ENCODE measurements at regions not wholly inside any gene's neighbourhood (a gene's known extent, or its start where the extent isn't known, plus 50 kb on each side); places are given as distances from the start of the nearest gene placed in this dataset.

DNA sequence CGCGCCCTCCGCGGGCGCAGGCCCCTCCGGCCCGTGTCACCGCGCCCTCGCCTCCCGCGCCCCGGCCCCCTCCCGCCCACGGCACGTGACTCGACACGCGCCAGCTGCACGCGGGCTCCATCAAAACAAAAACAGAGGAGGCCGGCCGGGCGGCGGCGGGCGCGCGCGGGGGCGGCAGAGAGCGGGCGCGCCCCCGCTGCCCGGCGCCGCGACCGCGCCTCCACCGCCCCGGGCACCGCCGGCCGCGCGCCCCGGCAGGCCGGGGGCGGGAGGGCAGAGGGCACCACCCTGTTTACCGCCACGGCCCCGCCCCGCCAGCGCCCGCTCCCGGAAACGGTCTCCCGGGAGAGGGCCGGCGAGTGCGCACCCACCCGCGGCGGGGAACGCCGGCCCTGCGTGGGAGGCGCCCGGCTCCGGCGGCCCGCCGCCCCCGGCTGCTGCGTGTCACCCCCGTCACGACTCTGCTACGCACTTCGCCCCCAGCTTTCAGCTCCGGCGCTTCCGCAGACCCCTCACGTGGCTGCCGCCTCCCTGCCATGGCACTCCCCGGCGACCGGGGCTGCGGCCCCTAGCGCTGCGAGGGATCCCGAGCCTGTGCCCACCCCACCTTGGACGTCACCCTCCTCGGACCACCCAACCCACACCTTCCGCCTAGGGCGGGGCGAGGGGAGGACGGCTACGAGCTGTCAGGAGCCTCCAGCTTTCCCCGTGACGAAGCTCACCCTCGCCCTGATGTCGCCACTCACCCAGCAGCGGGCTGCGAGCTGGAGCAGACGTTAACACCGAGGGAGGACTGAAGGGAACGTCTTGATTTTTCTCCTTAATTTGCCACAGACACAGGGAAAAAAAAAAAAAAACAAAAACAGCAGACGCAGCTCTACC lies 221.6 kb upstream of the MKLN1 start:
- DNase-seq = peak; percentile 70
- H3K9me3 ChIP-seq = no peaks in the 10 kb centered on the region
- H3K4me3 ChIP-seq = peak overlapping the region; percentile 67

DNA sequence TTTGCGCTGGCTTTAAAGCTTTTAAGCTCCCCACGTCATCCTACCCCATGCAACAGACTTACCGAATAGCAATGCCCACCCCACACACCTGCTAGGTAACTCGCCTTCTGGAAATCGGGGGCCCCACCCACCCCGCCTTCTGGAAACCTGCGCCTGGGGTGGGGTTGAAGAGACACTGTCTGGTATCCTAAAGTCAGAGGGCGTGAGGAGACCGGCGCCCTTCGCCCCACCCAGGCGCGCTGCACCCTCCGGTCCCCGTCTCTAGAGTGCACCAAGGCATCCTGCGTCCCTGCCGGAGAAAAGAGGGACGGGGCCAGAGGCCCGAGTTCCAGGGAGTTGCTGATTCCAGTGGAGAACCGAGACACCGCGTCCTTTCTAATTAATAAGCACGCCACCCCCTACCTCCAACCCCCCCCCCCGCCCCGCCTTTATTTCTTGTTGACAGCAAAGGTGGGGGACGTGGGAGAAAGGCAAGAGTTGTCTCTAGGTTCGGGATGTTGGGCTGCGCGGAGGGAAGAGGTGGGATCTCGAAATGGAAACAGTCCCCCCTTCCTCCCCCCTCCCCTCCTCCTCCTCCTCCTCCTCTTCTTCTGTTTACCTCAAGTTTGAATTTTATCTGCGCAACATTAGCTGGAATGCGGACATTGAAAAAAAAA lies 220.9 kb upstream of the MKLN1 start:
- H3K4me3 ChIP-seq = peak overlapping the region; percentile 67
- DNase-seq = peak; percentile 34

More for the DNA sequence above, 221.6 kb upstream of the MKLN1 start:
- Histone ChIP-seq H3K27me3 (no peaks in the 10 kb centered on the region), H3K36me3 (no peaks in the 10 kb centered on the region; the same call in 1 of the 2 replicates)

GRCh38 chr7:131107337-131108211 lies 220.1 kb upstream of the MKLN1 start:
- Histone ChIP-seq H3K4me3 (peak overlapping the region; percentile 67), H3K36me3 (no peaks in the 10 kb centered on the region; the same call in 1 of the 2 replicates), H3K27me3 (no peaks in the 10 kb centered on the region), H3K9me3 (no peaks in the 10 kb centered on the region)
- peak; percentile 47 for DNase-seq

More for the DNA sequence above, 220.9 kb upstream of the MKLN1 start:
- Histone ChIP-seq H3K9me3 (no peaks in the 10 kb centered on the region), H3K27me3 (no peaks in the 10 kb centered on the region), H3K36me3 (no peaks in the 10 kb centered on the region; the same call in 1 of the 2 replicates)

DNA sequence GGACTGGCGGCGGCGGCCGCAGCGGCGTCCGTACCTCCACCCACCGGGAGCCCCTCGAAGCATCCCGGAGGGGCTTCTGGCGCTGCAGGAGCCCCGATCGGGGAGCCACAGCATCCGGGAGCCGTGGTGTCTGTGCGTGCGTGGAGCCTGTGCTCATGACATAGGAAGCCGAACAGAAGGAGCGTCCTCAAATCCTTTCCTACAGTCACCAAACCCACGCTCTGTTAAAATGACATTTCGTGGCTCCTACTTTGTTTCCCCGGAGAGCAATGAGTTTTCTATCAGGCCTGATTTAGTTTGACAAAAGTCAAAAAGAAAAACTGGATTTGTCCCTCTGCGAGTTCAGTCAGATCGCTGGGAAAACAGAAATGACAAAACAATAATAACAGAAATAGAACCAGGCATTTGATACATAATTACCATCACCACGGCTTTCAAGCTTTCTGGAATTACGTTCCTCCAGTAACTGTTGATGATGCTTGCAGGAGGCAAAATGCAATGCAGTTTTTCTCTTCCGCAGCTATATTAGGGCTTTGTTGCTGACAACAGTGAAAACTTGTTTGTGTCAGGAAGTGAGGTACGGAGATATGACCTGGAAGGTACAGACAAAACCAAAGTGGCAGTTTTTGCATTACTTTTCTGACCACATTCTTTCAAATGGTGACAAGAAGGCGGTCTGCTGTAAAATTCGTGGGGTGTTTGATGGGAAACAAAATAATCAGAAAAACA lies 219.3 kb upstream of the MKLN1 start:
- Histone ChIP-seq H3K27me3 (no peaks in the 10 kb centered on the region), H3K4me3 (peak overlapping the region; percentile 67), H3K9me3 (no peaks in the 10 kb centered on the region), H3K36me3 (no peaks in the 10 kb centered on the region; the same call in 1 of the 2 replicates)
- DNase-seq = no peak

DNA sequence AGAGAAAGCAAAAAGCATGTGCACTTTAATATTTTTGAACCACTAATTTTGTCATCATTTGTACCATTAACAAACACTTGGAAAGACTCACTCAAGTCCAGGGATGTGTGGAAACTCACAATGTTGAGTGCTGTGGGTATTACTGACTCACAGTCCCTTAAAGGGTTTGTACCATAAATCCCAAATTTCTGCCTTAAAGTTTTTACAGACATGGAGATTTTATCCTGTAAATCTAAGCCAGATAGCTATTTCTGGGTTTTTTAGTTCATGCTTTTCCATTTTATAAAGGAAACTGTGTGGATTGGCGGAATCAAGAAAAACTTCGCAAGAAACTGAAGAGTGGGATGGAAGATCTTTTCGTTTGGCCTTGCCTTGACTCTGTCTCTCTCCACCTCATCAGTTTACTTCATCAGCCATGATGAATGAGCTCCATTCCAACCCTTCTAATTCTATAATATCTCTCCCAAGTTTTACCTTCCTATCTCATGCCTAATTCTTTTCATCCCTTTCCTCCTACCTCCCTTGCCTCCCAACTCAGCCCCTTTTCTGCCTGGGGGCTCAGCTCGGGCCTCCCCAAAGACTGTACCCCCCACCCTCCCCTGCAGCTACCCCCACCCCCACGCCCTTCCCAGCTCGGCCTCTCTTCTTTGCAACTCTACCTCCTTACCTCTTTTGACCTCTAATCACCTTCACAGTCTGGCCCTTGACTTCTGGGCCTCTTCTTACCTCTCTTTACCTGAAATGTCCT lies 218.5 kb upstream of the MKLN1 start:
- H3K9me3 ChIP-seq = no peaks in the 10 kb centered on the region
- H3K36me3 ChIP-seq = no peaks in the 10 kb centered on the region; the same call in 1 of the 2 replicates
- H3K27me3 ChIP-seq = no peaks in the 10 kb centered on the region
- DNase-seq = no peak
- H3K4me3 ChIP-seq = peak overlapping the region; percentile 59

DNA sequence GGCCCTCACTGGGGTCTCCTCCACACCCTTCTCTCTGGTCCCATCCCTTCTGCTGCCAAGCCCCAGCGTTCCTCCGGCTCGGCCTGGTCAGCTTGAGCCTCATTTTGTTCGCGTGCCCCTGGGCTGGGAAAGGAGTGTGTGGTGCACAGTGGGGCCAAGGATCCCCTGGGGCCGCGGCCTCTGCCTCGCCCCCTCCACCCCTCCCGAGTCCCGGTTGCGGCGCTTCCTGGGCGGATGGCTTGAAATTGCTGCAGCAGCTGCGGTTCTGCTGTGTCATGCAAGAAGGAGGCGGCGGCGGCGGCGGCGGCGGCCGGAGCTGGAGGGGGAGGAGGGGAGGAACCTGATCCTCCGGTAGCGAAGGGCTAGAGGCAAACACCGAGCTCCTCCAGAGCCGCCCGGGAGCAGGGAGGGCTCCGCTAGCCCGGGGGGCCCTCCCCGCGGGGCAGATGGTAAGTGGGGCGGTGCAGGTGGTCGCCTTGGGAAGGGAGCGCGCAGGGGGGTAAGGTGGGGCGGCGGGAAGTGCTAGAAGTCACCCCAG lies 217.8 kb upstream of the MKLN1 start:
- peak overlapping the region; percentile 59 for H3K4me3 ChIP-seq
- DNase-seq = peak; percentile 73
- no peaks in the 10 kb centered on the region for H3K27me3 ChIP-seq
- no peaks in the 10 kb centered on the region for H3K9me3 ChIP-seq
- H3K36me3 ChIP-seq = no peaks in the 10 kb centered on the region

DNA sequence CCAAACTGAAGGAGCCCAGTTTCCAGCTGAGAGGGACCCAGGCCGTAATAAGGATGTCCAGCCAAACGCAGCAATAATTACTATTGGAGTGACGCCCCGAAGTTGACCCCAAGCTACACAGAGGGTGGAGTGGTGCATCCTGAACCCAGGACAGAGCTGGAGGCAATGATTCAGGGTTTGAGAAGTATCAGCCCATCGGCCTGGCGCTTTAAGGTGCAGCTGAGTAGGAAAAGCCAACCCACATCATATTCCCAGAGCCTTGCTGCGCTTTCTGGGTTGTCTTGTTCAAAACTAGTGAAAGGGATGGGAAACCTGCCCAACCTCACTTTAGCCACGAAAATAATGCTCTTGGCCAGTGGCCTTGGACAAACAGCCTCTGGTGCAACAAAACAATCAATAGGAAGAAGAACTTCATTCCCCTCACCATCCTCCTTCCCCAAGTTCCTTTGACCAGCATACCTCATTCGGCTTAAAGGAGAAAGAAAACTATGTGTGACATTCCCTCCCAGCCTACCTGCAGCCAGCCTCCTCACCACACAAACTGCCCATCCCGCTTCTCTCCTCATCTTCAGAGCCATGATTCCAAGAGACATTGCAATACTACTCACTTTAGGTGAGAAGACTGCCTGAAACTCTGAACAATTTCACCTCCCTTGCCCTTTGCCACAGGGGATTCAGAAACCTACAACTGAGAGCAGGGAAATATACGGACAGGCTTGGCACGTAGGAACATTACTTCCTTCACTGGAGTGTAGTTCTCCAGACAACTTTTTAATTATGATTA lies 217.2 kb upstream of the MKLN1 start:
- peak; percentile 8 for DNase-seq

DNA sequence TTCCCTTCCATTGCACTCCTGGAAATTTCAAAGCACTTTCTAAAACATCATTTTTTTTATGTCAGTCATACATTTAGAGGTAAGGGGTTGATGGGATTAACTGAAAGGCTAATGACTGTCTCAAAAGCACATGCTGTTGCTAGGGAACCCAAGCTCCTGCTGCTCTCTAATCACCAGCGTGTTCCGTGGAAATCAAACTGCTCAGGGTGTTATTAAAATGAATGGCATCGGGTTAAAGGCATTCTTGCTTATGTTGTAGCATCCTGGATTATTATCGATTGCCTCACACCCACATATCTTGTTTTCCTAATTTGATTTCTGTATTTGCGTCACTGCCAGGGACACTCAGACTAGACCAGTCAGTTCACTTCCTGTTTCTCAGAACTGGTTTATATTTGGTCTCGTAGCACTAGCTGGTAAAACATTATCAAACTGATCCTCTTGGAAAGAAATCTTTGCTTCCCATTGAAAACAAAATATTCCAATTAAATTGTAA lies 216.5 kb upstream of the MKLN1 start:
- Histone ChIP-seq H3K27me3 (no peaks in the 10 kb centered on the region), H3K9me3 (no peaks in the 10 kb centered on the region), H3K4me3 (peak overlapping the region; percentile 59), H3K36me3 (no peaks in the 10 kb centered on the region)
- no peak for DNase-seq

More for the DNA sequence above, 217.2 kb upstream of the MKLN1 start:
- no peaks in the 10 kb centered on the region for H3K36me3 ChIP-seq
- H3K27me3 ChIP-seq = no peaks in the 10 kb centered on the region
- no peaks in the 10 kb centered on the region for H3K9me3 ChIP-seq
- H3K4me3 ChIP-seq = peak overlapping the region; percentile 59

- H3K36me3 ChIP-seq = no peaks in the 10 kb centered on the region
- no peaks in the 10 kb centered on the region for H3K27me3 ChIP-seq
- no peaks in the 10 kb centered on the region for H3K9me3 ChIP-seq
- no peak overlapping the region for H3K4me3 ChIP-seq
- DNase-seq = no peak
These were observed 215.9 kb upstream of the MKLN1 start for GRCh38 chr7:131111792-131112191.

- Histone ChIP-seq H3K9me3 (no peaks in the 10 kb centered on the region), H3K27me3 (no peaks in the 10 kb centered on the region), H3K4me3 (no peak overlapping the region), H3K36me3 (no peaks in the 10 kb centered on the region)
- DNase-seq = no peak
These were observed 215.2 kb upstream of the MKLN1 start for GRCh38 chr7:131112431-131112830.

GRCh38 chr7:131115340-131115739 lies 212.3 kb upstream of the MKLN1 start:
- no peak for DNase-seq
- Histone ChIP-seq H3K4me3 (no peak overlapping the region), H3K36me3 (no peaks in the 10 kb centered on the region), H3K27me3 (no peaks in the 10 kb centered on the region), H3K9me3 (no peaks in the 10 kb centered on the region)

DNA sequence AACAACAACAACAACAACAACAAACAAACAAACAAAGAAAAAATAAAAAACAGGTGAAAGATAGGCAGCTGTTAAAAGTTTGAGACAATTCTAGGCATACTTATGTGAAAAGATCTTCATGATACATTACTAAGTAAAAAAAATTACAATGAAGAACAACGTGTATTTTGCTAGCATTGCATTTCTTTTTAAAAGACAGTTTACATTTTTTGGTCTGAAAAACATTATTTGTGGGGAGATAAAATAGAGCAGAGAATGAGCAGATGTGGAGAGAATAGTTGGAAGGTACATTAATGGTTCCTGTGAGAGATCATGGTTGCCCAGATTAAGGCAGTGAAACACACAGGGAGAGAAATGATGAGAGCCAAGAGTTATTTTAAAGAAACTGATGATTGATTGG lies 210.2 kb upstream of the MKLN1 start:
- Histone ChIP-seq H3K36me3 (no peaks in the 10 kb centered on the region), H3K27me3 (no peaks in the 10 kb centered on the region), H3K4me3 (no peak overlapping the region), H3K9me3 (no peaks in the 10 kb centered on the region)
- DNase-seq = no peak

- no peak overlapping the region for H3K4me3 ChIP-seq
- no peaks in the 10 kb centered on the region for H3K36me3 ChIP-seq
- no peaks in the 10 kb centered on the region for H3K9me3 ChIP-seq
- H3K27me3 ChIP-seq = no peaks in the 10 kb centered on the region
- no peak for DNase-seq
These were observed 208.3 kb upstream of the MKLN1 start for GRCh38 chr7:131119381-131119780.

GRCh38 chr7:131122394-131122793 lies 205.3 kb upstream of the MKLN1 start:
- no peak overlapping the region for H3K4me3 ChIP-seq
- no peak for DNase-seq
- H3K27me3 ChIP-seq = no peaks in the 10 kb centered on the region
- H3K36me3 ChIP-seq = no peaks in the 10 kb centered on the region
- no peaks in the 10 kb centered on the region for H3K9me3 ChIP-seq

All from MG63 (cell line).